ENCODE measurements at regions not wholly inside any gene's neighbourhood (a gene's known extent, or its start where the extent isn't known, plus 50 kb on each side); places are given as distances from the start of the nearest gene placed in this dataset.

- no peak for DNase-seq
Measured at GRCh38 chr3:132187746-132188145, 129.5 kb upstream of the ACP3 start.

- no peak for DNase-seq
Measured at GRCh38 chr3:132189601-132190000, 127.6 kb upstream of the ACP3 start.

- DNase-seq: no peak
Measured at GRCh38 chr3:132196113-132196512, 121.1 kb upstream of the ACP3 start.

GRCh38 chr3:132198516-132198915, 118.7 kb upstream of the ACP3 start:
- no peak for DNase-seq

- no peak for DNase-seq
Measured at GRCh38 chr3:132199451-132199850, 117.8 kb upstream of the ACP3 start.

GRCh38 chr3:132202586-132202985, 114.6 kb upstream of the ACP3 start:
- no peak for DNase-seq

- no peak for DNase-seq
Measured at GRCh38 chr3:132203889-132204596, 113.2 kb upstream of the ACP3 start.

GRCh38 chr3:132205609-132206008, 111.6 kb upstream of the ACP3 start:
- no peak for DNase-seq

- no peak for DNase-seq
Measured at GRCh38 chr3:132209855-132210254, 107.4 kb upstream of the ACP3 start.

GRCh38 chr3:132210476-132211346, 106.5 kb upstream of the ACP3 start:
- DNase-seq: no peak

- peak; percentile 9 to 22 for DNase-seq
Measured at GRCh38 chr3:132211896-132212295, 105.3 kb upstream of the ACP3 start.

- DNase-seq: no peak
Measured at GRCh38 chr3:132218817-132219755, 98.1 kb upstream of the ACP3 start.

GRCh38 chr3:132220986-132221385, 96.2 kb upstream of the ACP3 start:
- DNase-seq: no peak

- no peak for DNase-seq
Measured at GRCh38 chr3:132222868-132223538, 94.2 kb upstream of the ACP3 start.

- no peak for DNase-seq
Measured at GRCh38 chr3:132225664-132226063, 91.5 kb upstream of the ACP3 start.

- no peak for DNase-seq
Measured at GRCh38 chr3:132228923-132229322, 88.3 kb upstream of the ACP3 start.

- no peak for DNase-seq
Measured at GRCh38 chr3:132229641-132230040, 87.6 kb upstream of the ACP3 start.

GRCh38 chr3:132230156-132231000, 86.8 kb upstream of the ACP3 start:
- DNase-seq: no peak

- no peak for DNase-seq
Measured at GRCh38 chr3:132231633-132232032, 85.6 kb upstream of the ACP3 start.

GRCh38 chr3:132232231-132232792, 84.9 kb upstream of the ACP3 start:
- no peak for DNase-seq

Measured in right lung (tissue), 2 donors.